ENCODE measurements at regions not wholly inside any gene's neighbourhood (a gene's known extent, or its start where the extent isn't known, plus 50 kb on each side); places are given as distances from the start of the nearest gene placed in this dataset.
"Not testable (repeated sequence)": the region's sequence is repeated elsewhere in the genome, so short reads cannot be mapped to it uniquely, and the experiment has no call there.

DNA sequence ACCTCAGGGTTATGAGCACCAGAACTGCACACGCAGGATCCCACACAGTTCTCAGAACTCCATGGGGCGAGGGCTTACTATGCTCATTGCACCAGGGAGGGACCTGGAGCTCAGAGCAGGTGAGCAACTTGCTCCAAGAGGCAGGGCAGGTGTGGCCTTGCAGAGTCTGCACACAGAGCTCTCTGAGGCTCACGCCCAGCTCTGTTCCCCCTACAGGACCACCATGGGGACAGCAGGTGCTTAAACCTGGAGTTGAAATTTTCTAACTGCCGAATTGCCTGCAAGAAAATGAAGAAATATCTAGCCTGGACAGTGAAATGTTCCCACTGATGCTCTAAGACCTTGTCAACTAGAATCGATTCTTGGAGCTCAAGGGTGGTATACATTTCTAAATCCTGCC lies 49.9 kb upstream of the MSMB start:
- intact Hi-C loops (cut with DNase I); DNase-seq: not testable (repeated sequence)

DNA sequence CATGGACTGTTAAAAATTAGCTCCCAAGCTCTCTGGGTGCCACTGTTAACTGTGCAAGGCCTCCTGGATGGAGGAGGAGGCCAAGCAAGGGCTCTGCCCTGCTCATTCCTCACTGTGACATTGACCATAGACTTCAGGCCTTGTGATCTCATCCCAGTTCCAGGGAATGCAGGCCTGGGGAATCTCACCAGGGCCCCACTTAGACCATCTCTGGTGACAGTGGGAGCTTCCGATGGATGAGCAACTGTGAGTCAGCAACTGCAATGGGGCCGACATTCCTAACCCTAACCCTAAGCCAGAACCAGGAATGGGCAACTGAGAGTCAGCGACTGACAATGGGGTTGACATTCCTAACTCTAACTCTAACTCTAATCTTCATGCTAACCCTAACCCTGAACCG lies 50.4 kb upstream of the MSMB start:
- DNase-seq: no peak
- intact Hi-C loops (cut with DNase I): no loop called here

DNA sequence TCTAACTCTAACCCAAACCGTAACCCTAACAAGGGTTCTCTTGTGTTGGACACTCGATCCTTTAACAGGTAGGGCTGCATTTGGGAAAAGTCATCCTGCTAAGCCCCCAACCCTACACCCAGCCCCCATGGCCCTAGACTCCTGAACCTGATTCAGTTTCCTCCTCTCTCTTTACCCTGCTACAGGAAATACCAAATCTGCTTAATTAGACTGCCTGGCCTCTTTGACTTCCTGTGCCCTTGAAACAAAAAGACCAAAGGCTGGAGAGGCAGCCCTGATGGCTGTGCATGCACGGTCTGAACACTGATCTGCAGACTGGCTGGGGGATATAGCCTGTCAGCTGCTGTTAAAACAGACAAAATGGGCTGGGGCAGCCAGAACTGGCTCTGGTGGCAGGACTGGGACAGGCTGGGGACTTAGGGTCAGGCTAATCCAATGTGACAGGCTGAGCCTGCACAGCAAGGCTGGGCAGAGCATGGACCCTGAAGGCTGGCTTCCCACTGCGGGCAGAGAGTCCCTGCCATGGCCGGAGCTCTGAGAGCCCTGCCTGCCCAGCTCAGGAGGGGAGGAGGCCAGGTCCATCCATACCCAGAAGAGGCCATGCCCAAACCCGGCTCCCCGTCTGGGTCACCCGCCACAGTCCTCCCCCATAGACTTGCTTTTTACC lies 51.0 kb upstream of the MSMB start:
- no peak for DNase-seq
- intact Hi-C loops (cut with DNase I): no loop called here

DNA sequence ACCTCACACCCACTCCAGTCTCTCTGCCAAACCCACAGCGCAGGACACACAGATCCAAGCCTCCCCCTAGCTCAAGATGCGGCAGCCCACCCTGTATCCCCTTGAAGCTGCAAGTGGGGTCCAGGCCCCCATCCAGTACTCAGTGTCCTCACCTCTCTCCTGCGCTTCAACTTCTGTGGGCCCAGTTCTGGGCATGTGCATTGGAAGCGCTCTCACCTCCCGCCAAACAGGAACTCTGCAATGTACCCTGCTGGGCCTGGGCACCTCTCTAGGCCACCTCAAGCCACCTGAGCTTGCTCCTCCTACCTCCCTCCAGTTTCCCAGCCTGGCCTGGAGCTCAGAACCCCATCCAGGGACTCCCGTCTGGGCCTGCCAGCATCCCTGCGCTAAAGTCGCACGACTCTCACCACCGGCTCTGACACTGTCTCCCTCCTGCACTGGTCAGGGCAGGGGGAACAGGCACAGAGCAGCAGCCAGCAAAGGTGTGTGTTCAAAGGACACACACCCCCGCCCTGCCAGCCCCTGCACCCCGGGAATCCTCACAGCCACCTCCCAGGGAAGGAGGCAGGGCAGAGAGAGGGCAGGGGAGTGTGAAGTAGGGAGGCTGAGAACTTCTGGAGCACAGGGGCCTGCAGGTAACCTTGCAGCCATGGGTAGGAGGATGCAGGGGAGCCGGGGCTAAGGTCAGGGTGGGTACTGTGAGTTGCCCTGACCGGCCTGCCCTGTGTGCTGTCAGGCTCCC lies 51.7 kb upstream of the MSMB start:
- DNase-seq: peak in 1 of 42 donors; percentile 9

DNA sequence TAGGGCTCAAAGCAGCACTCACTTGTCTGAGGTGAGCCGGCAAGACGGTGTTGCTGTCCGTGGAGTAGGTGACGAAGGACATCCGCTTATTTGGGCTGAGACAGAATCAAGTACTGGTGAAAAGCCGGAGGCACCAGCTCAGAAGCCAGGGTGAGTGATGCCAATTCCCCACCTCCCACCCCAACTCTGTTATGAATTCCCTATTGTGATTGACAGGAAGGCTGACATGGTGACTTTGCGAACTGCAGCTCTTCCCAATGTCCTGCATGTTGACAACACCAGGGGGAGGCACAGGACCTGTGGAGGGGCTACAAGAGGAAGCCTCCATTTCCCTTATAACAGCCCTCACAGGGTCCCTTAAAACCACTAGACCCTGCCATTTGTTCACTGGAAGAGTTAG lies 52.3 kb upstream of the MSMB start:
- peak in 1 of 42 donors; percentile 22 for DNase-seq

More for the DNA sequence above, 51.7 kb upstream of the MSMB start:
- intact Hi-C loops (cut with DNase I): no loop called here

DNA sequence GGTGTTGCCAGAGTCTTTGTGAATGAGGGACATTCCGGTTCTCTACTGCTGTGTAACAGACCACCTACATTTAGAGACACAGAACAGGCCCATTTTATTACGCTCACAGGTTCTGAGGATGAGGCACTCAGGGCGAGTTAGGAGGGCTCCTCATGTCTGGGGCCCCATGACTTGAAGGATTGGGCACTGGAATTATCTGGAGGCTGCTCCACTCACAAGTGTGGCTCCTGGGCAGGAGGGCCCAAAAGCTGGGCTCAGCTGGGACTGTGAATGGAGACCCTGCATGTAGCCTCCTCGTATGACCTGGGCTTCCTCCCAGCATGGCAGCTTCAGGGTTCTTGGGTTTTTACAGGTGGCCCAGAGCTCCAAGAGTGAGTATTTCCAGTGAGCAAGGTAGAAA lies 52.9 kb upstream of the MSMB start:
- intact Hi-C loops (cut with DNase I); DNase-seq: not testable (repeated sequence)

More for the DNA sequence above, 52.3 kb upstream of the MSMB start:
- intact Hi-C loops (cut with DNase I): no loop called here

DNA sequence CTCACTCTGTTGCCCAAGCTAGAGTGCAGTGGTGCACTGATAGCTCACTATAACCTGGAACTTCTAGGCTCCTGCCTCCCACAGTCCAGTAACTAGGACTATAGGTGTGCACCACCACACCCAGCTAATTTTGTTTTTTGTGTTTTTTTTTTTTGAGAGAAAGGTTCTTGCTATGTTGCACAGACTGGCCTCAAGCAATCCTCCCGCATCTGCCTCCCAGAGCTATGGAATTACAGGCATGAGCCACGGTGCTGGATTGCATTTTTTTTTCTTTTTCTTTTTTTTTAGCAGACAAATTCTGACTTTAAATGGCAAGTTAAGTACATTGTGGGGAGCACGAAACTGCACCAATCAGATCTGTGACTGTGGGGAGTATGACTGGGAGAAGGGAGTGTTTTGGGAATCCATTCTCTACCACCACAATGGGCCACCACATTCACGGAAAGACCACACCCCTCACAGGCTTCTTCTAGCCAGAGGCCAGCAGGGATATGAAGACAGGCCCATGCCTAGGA lies 58.1 kb upstream of the MSMB start:
- intact Hi-C loops (cut with DNase I): no loop called here
- no peak for DNase-seq

DNA sequence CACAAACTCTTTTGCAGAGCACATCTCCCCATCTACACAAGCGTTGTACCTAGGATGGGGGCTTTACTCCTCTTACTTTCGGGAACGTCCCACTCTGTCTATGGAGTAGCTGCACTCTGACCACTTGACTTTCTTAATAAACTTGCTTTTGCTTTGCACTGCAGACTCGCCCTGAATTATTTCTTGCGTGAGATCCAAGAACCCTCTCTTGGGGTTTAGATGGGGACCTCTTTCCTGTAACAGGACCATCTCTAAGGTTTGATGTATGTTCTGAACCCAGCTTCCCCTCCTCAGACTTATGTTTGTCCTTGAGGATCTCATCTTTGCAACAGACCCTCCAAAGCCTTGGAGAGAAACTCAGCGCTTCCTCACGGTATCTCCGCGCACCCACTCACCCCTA lies 59.3 kb upstream of the MSMB start:
- intact Hi-C loops (cut with DNase I): loop anchor here (5.0 kb wide), 1 partner anchor 1277 kb away; the partner anchor contains the start of gene ZNF488
- DNase-seq: not testable (repeated sequence)

DNA sequence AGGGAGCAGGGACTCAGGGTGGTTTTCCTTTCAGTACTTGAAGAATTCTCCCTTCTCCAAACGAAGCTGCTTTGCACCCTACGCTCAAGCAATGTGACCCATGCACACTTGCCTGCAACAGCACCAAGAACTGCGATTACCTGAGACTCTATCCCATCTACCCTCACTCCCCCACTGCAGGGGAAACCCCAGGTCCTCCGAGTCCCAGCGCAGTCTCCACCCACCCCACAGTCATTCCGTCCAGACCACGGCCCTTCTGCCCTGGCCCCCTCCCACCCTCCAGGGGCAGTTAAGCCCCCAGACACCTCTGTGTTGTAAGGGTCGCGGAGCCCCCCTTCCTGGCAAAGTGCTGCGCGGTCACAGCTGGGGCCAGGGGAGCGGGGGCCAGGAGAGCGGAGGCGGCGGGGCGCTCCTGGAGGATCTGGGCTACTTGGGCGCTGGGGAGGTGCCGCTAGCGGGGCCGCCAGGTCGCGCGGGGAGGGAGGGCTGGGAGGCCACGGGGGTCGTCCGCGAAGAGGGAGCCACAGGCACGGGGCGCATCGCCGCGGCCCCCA lies 59.9 kb upstream of the MSMB start:
- intact Hi-C loops (cut with DNase I): loop anchor here (5.0 kb wide), 1 partner anchor 1276 kb away; the partner anchor contains the start of gene ZNF488
- not testable (repeated sequence) for DNase-seq

DNA sequence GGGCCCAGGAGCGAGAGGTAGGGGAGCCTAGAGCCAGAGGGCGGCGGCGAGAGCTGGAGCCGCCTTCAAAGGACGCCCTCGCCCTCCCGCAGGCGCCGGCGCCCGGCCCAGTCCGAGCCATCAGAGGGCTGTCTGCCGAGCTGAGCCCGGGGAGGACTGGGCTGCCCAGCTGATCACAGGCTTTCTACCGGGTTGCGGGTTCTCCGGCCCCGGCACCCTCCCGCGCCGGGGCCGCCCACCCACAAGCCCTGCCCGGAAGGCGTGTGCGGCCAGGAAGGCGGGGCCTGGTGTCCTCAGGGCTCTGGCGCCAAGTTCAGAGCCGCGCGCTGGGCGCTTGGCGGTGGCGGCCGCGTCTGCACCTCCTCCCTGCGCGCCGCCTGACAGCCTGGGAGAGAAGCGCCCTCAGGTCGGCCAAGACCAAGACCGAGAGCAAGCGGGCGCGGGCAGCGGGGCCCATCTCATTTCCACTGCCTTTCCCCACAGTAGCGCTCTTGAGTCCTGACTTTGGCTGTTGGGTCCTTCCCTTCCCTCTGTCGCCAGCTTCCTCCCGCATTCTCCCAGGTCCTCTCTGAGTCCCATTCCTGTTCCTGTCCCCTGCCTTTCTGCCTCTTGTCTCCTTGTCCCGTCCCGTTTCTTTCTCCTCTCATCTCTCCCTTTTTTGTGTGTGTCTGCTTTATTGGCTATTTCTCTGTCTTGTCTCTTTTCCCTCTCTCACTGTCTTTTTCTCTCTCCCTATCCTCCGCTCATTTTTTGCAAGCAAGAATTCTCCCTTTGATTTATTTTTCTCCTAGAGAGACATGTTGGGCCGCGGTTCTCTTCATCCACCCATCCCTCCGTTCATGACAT lies 60.6 kb upstream of the MSMB start:
- intact Hi-C loops (cut with DNase I): loop anchor here (5.0 kb wide), 1 partner anchor 1276 kb away; the partner anchor contains the start of gene ZNF488
- DNase-seq: peak in 41 of 42 donors; percentile 12 to 84 (median 59)

DNA sequence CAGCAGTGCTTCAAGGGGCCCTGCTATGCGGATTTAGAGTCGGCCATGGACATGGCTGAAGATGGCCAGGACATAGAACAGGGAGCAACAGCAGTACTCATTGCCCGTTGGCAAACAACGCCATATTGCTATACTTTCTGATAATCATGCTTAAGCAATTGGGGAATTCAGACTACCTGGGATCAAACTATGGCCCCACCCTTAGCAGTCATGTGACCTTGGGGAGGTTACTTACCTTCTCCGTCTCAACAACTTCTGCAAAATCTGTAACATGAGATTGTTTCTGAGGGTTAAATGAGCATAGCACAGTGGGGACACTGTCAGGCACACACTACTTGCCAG lies 62.1 kb upstream of the MSMB start:
- intact Hi-C loops (cut with DNase I): loop anchor here (5.0 kb wide), 1 partner anchor 1274 kb away; the partner anchor contains the start of gene ZNF488
- not testable (repeated sequence) for DNase-seq

DNA sequence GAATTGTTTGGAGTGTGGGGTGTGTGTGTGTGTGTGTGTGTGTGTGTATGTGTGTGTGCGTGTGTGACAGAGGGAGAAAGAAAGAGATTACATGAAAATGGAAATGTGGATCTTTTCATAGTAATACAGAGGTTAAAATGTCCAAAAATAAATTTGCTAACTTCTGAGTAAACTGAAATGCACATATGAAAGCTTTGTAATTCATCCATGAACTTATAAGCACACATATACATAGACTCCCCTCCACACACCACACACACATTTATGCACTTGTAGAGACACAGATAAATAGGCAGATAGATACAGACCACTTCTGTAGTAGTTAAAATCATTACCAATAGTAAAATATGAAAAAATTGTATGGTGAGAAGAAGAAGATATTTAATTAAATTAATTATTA lies 108.2 kb upstream of the MSMB start:
- DNase-seq; intact Hi-C loops (cut with DNase I): not testable (repeated sequence)

DNA sequence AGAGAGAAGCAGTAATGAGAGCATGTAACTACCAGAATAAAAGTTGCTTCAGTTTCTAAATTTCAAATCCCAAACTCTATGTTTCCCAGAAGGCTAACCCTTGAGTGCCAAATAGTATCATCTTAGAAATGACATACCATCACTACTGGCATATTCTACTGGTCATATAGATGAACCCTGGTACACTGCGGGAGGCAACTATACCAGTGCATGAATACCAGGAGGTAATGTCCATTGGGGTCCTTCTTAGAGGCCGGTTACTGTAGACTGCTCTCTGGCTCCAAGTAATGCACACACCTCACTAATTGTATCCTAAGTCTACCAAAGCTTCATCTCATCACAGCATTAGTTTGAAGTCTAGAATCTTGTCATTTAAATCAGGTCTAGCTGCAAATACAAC lies 108.6 kb upstream of the MSMB start:
- intact Hi-C loops (cut with DNase I); DNase-seq: not testable (repeated sequence)

DNA sequence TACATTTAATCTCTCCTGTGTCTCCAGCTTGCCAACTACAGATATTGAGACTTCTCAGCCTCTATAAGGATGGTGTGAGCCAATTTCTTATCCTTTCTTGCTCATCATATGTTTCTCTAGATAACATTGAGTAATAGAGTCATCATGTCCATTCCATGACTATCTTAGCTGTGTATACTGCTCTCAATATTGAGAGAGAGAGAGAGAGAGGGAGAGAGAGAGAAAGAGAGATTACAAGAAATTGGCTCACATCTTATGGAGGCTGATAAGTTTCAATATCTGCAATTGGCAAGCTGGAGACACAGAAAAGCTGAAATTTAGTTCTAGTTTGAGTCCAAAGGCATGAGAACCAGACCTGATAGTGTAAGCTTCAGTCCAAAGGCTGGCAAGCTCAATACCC lies 110.8 kb upstream of the MSMB start:
- DNase-seq; intact Hi-C loops (cut with DNase I): not testable (repeated sequence)

DNA sequence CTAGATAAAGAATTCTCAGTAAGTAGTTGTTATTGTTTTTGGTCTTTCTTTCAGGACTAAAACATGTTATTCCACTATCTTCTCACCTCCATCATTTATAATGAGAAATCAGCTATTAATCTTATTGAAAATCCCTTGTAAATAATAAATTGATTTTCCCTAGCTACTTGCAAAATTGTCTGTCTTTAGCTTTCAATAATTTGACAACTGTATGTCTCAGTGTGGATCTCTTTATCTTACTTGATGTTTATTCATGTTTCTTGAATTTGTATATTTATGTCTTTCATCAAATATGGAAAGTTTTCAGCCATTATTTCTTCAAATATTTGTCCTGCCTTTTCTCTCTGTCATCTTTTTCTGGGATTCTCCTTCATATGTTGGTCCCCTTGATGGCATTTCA lies 117.1 kb upstream of the ANTXRL start:
- no peak for DNase-seq
- intact Hi-C loops (cut with DNase I): no loop called here

DNA sequence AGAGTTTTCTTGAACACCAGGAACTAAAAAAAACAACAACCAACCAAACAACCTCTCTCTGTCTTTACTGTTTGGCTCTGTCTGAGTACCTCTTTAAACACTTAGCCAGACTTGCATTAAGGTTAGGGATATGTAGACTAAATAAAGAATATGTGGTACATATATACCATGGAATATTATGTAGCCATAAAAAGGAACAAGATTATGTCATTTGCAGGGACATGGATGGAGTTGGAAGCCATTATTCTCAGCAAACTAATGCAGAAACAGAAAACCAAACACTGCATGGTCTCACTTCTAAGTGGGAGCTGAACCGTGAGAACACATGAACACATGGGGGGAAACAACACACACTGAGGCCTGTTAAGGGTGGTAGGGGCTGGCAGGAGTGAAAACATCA lies 116.0 kb upstream of the ANTXRL start:
- no peak for DNase-seq
- intact Hi-C loops (cut with DNase I): no loop called here

DNA sequence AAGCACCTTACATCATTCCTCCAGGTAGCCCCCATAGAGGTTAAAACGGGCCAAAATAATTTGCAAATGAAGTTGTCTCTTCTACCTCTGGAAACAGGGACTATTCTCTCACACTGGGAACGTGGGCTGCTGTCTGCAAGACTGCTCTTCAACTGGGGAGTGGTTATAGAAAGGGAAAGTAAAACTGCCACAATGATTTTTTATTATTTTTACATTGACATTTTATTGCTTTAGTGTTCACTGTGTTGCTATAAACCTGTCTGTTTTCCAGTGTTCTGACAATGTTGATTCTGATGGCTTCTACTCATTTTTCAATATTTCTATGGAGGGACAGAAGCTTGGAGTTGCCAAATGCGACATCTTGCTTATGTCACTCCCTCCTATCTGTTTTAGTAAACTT lies 115.1 kb upstream of the ANTXRL start:
- intact Hi-C loops (cut with DNase I): no loop called here
- no peak for DNase-seq

DNA sequence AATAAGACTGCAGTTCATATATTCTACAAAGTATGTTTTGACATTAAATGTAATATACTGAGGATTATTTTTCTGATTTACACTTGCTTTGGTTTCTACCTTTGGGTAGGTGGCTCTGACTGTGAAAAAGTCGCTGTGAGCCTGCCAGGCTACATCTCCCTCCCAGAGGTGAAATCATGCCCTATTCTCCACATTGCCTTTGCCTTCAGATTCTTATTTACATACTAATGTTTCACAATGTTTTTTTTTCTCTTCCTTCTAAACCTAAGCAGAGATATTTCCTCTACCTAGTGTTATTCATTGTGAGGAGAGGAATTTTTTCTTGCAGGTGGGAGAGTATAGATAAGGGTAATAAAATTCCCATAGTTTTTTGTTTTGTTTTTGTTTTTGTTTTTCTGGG lies 111.5 kb upstream of the ANTXRL start:
- intact Hi-C loops (cut with DNase I): no loop called here
- DNase-seq: no peak

DNA sequence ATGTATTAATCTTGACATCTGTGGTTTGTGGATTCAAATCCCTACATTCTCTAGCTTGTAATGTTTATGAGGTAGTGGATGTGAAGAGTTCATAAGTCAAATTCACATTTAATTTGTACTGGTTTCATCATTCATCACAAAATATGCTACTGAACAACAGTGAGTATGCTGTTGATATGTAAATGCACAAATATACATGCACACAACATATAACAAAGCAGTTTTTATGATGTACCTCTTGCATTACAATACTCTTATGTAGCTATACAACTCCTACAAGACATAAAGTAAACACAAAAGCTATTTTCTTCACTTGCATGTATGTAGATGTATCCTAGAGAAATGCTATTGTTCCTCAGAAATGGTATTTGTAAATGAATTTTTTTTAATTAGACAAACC lies 111.0 kb upstream of the ANTXRL start:
- intact Hi-C loops (cut with DNase I): no loop called here
- DNase-seq: no peak

All from head of caudate nucleus (tissue), 42 donors.